MG63 (cell line): ENCODE measurements at regions not wholly inside any gene's neighbourhood (a gene's known extent, or its start where the extent isn't known, plus 50 kb on each side); places are given as distances from the start of the nearest gene placed in this dataset.
"Not testable (repeated sequence)": the region's sequence is repeated elsewhere in the genome, so short reads cannot be mapped to it uniquely, and the experiment has no call there.

Experiments used
- DNase-seq: peaks from one replicate; pipeline ENCODE4 v3.0.0-alpha.2; 2020
- H3K27me3 ChIP-seq: fragments of 250-450 bp; sonication (Bioruptor Pico); 2 replicates; pipeline ENCODE4 v1.5.1; 2020; ENCODE audit warnings: mild to moderate bottlenecking, moderate library complexity
- H3K36me3 ChIP-seq: fragments of 250-450 bp; sonication (Bioruptor Pico); 2 replicates; pipeline ENCODE4 v1.5.1; 2020; ENCODE audit warnings: mild to moderate bottlenecking, moderate library complexity
- H3K4me3 ChIP-seq: fragments of 250-450 bp; sonication (Bioruptor Pico); 2 replicates; pipeline ENCODE4 v1.5.1; 2020; ENCODE audit warnings: mild to moderate bottlenecking, moderate library complexity
- H3K9me3 ChIP-seq: fragments of 250-450 bp; sonication (Bioruptor Pico); 2 replicates; pipeline ENCODE4 v1.5.1; 2020; ENCODE audit warnings: mild to moderate bottlenecking, moderate library complexity

DNA sequence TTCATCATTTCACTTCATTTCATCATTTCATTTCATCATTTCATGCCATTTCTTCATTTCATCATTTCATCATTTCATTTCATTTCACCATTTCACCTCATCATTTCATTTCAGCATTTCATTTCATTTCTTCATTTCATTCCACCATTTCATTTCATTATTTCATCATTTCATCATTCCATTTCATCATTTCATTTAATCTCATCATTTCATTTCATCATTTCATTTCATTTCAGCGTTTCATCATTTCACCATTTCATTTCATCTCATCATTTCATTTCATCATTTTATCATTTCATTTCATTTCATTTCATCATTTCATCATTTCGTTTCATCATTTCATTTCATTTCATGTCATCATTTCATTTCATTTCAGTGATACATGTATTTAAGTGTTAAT, 492.2 kb downstream of the ZNF33B start:
- H3K4me3 ChIP-seq, H3K27me3 ChIP-seq, H3K36me3 ChIP-seq, DNase-seq, H3K9me3 ChIP-seq: not testable (repeated sequence)

DNA sequence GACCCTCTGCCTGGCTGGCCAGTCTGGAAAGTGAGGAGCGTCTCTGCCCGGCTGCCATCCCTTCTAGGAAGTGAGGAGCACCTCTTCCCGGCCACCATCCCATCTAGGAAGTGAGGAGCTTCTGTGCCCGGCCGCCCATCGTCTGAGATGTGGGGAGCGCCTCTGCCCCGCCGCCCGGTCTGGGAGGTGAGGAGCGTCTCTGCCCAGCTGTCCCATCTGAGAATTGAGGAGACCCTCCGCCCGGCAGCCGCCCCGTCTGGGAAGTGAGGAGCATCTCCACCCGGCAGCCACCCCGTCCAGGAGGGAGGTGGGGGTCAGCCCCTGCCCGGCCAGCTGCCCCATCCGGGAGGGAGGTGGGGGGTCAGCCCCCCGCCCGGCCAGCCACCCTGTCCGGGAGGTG, 500.3 kb downstream of the ZNF33B start:
- not testable (repeated sequence) for DNase-seq, H3K9me3 ChIP-seq, H3K36me3 ChIP-seq, H3K27me3 ChIP-seq, H3K4me3 ChIP-seq

DNA sequence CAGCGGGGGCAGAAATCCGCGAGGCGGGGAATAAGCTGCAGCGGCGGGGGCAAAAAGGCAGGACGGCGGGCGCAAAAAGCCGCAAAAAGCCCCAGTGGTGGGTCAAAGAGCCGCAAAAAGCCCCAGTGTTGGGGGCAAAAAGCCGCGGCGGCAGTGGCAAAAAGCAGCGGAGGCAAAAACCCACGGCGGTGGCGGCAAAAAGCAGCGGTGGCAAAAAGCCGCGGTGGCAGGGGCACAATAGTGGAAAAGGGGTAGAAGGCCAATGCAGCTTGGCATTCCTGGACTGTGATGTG, 525.3 kb downstream of the ZNF33B start:
- H3K27me3 ChIP-seq, result no peaks in the 10 kb centered on the region
- no peaks in the 10 kb centered on the region for H3K9me3 ChIP-seq
- no peak overlapping the region for H3K4me3 ChIP-seq
- H3K36me3 ChIP-seq, result no peaks in the 10 kb centered on the region
- DNase-seq, result no peak

DNA sequence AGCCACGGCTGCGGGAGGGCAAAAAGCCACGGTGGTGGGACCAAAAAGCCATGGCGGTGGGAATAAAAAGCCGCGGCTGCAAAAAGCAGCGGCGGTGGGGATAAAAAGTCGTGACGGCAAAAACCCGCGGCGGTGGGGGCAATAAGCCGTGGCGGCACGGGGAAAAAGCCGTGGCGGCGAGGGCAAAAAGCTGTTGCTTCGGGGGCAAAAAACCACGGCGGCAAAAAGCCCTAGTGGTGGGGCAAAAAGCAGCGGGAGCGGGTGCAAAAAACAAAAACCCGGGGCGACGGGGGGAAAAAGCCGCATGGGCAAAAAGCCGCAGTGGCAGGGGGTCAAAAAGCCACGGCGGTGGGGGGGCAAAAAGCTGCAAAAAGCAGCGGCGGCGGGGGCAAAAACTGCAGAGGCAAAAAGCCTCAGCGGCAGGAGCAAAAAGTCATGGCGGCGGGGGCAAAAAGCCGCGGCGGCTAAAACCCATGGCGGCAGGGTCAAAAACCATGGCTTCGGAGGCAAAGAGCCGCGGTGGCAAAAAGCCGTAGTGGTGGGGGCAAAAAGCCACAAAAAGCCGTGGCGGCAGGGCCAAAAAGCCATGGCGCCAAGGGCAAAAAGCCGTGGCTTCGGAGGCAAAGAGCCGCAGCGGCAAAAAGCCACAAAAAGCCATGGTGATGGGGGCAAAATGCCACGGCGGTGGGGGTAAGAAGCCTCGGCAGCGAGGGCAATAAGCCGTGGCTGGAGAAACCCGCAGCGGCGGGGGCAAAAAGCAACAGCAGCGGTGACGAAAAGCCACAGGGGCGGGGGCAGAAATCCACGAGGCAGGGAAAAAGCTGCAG, 525.8 kb downstream of the ZNF33B start:
- Histone ChIP-seq H3K27me3 (no peaks in the 10 kb centered on the region), H3K36me3 (no peaks in the 10 kb centered on the region), H3K9me3 (no peaks in the 10 kb centered on the region), H3K4me3 (no peak overlapping the region)
- DNase-seq, result no peak

DNA sequence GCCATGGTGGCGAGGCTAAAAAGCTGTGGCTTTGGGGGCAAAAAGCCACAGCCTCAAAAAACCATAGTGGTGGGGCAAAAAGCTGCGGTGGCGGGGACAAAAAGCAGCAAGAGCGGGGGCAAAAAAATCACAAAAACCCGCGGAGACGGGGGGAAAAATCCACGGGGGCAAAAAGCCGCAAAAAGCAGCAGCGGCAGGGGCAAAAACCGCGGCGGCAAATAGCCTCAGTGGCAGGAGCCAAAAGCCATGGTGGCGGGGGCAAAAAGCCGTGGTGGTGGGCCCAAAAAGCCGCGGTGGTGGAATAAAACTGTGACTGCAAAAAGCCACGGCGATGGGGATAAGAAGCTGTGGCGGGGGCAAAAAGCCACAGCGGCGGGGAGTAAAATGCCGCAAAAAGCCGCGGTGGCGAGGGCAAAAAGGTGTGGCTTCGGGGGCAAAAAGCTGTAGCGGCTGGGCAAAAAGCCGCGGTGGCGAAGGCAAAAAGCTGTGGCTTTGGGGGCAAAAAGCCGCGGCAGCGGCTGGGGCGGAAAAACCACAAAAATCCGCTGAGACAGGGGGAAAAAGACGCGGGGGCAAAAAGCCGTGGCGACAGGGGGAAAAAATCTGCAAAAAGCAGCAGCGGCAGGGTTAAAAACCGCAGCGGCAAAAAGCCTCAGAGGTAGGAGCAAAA, 526.6 kb downstream of the ZNF33B start:
- no peak for DNase-seq
- Histone ChIP-seq H3K36me3 (no peaks in the 10 kb centered on the region), H3K9me3 (no peaks in the 10 kb centered on the region), H3K27me3 (no peaks in the 10 kb centered on the region), H3K4me3 (no peak overlapping the region)

DNA sequence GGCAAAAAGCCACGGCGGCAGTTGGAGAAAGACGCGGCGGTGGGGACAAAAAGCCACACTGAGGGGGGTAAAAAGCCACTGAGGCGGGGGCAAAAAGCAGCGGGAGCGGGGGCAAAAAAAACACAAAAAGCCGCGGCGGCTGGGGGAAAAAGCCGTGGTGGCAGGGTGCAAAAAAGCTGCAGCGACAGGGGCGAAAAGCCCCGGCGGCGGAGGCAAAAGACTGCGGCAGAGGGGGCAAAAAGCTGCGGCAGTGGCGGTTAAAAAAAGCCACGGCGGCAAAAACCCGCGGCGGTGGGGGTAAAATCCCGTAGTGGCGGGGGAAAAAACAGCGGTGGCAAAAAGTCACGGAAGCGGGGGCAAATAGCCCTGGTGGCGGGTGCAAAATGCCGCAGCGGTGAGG, 527.3 kb downstream of the ZNF33B start:
- Histone ChIP-seq H3K36me3 (no peaks in the 10 kb centered on the region), H3K9me3 (no peaks in the 10 kb centered on the region), H3K27me3 (no peaks in the 10 kb centered on the region), H3K4me3 (no peak overlapping the region)
- no peak for DNase-seq
